ENCODE measurements at regions not wholly inside any gene's neighbourhood (a gene's known extent, or its start where the extent isn't known, plus 50 kb on each side); places are given as distances from the start of the nearest gene placed in this dataset.
"Not testable (repeated sequence)": the region's sequence is repeated elsewhere in the genome, so short reads cannot be mapped to it uniquely, and the experiment has no call there.

GRCh38 chr11:87628957-87629356 lies 546.3 kb downstream of the RAB38 start:
- no peak for FAIRE-seq

GRCh38 chr11:87628026-87628580 lies 547.1 kb downstream of the RAB38 start:
- no peak for FAIRE-seq

DNA sequence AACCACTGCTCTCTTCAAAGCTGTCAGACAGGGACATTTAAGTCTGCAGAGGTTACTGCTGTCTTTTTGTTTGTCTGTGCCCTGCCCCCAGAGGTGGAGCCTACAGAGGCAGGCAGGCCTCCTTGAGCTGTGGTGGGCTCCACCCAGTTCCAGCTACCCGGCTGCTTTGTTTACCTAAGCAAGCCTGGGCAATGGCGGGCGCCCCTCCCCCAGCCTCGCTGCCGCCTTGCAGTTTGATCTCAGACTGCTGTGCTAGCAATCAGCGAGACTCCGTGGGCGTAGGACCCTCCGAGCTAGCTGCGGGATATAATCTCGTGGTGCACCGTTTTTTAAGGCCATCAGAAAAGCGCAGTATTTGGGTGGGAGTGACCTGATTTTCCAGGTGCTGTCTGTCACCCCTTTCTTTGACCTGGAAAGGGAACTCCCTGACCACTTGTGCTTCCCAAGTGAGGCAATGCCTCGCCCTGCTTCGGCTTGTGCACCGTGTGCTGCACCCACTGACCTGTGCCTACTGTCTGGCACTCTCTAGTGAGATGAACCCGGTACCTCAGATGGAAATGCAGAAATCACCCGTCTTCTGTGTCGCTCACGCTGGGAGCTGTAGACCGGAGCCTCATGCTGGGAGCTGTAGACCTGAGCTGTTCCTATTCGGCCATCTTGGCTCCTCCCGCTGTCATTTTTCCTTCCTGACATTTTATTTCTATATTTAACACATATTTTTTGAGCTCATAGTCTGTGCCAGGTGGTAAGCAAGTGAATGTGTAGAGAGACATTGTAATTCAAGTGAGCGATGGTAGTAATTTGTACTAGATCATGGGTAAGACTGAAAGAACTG lies 551.5 kb downstream of the RAB38 start:
- FAIRE-seq = not testable (repeated sequence)

DNA sequence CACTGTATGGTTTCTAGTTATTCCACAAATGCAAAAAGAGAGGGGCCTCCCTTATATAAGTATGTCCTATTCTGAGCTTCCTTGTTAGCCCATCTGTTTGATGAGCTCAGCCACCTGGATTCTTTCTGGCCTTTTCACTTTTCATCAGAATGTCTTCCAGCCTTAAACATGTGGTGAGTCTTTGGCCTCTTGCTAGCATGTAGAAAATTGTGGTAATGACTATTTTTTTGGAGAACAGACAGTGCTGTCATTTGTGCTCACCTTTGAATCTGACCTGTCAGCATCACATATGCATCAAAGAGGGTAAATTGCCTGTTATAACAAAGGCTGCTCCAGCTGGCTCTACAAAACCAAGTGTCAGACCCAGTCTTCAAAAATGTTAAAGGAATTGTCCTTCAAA lies 558.7 kb downstream of the RAB38 start:
- no peak for FAIRE-seq

GRCh38 chr11:87604350-87604749 lies 566.6 kb downstream of the TMEM135 start:
- FAIRE-seq = no peak

DNA sequence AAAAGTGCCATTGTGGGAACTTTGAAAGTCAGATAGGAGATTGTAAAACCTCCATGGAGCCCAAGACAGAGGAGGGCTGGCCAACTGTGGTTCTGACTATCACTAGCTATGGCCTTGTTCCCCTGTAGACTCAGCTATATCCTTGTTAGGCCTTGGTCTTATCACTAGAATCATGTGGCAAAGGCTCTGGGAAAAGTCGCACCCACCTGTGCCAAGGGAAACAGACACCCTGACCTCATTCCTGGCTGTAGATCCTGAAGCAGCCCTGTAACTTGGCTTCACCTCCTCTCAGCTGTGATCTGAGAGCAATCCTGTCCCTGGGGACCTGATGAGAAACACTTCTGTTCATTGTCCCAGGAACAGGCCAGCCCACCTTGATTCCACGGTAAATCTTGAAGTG lies 566.2 kb downstream of the TMEM135 start:
- no peak for FAIRE-seq

GRCh38 chr11:87602776-87603175 lies 565.0 kb downstream of the TMEM135 start:
- no peak for FAIRE-seq

GRCh38 chr11:87600938-87601337 lies 563.2 kb downstream of the TMEM135 start:
- no peak for FAIRE-seq

DNA sequence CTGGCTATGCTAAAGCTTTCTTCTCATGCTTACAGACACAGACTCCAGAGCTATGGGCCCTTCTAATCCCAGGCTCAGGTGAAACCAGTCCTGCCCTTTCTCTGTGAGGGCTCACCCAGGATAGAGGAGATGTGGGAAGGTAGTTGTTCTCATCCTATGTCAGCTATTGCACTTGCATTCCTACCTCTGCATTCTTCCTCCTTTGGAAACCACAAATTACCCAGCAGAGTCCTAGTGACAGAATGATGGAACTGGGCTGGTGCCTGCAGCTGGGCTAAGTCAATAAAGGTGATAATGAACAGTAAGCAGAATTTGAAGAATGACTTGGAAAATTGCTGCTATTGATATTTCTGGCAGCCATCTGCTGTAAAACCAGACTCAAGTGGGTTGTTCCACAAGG lies 560.0 kb downstream of the TMEM135 start:
- no peak for FAIRE-seq

- FAIRE-seq = no peak
Measured at GRCh38 chr11:87596176-87596575, 558.4 kb downstream of the TMEM135 start.

- FAIRE-seq = no peak
Measured at GRCh38 chr11:87589082-87589481, 551.3 kb downstream of the TMEM135 start.

- not testable (repeated sequence) for FAIRE-seq
Measured at GRCh38 chr11:87585613-87586012, 547.9 kb downstream of the TMEM135 start.

DNA sequence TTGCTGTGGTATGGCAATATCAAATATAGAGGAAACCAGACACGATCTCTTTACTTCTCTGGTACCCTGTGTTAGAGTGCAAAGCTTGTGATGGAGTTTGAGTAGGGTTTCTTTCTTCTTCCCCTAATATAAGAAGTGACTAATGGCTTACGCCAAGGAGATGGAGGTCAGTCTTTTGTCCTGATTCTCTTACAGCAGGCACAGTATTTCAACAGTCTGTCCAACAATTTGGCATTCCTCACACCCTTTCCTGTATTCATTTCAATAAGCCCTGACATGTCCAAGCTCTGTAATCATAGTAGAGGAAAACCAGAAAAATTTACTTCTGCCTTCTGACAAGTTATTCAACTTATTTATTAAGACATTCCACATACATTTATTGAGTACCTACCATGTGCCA lies 546.2 kb downstream of the TMEM135 start:
- FAIRE-seq = no peak

DNA sequence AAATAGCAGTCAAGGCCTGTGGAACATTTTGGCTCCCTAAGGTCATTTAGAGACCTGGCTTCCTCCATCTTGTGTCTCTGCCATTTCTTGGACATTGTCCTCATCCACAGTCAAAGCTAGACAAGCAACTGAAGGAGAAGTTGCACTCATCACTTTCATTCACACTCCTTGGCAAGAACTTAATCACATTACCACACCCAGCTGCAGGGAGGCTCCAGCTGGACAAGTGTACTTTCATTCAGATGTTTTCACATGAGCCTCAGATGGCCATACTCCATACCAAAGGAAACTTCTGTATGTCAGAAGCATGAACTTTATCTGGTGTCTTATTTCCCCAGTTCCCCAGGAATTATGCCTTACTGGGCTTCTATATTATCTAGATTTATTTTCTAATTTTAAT lies 537.4 kb downstream of the TMEM135 start:
- no peak for FAIRE-seq

GRCh38 chr11:87574193-87574592 lies 536.5 kb downstream of the TMEM135 start:
- FAIRE-seq = no peak

- no peak for FAIRE-seq
Measured at GRCh38 chr11:87573708-87574107, 536.0 kb downstream of the TMEM135 start.

GRCh38 chr11:87572881-87573280 lies 535.1 kb downstream of the TMEM135 start:
- FAIRE-seq = no peak

GRCh38 chr11:87560352-87560751 lies 522.6 kb downstream of the TMEM135 start:
- FAIRE-seq = no peak

DNA sequence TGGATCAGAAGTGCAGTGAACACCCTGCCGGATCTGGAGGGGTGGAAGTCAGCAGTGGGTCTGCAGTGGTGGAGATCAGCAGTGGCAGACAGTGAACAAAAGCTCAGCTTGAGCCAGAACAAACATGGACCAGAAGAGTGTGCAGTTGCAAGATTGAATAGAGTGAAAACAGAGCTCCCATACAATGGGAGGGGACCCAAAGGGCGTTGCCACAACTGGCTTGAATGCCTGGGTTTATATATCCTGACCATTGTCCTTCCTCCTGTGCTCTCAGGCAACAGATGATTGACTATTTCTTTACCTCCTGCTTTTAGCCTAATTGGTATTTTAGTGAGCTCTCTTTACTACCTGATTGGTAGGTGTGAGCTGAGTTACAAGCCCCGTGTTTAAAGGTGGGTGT lies 522.1 kb downstream of the TMEM135 start:
- not testable (repeated sequence) for FAIRE-seq

DNA sequence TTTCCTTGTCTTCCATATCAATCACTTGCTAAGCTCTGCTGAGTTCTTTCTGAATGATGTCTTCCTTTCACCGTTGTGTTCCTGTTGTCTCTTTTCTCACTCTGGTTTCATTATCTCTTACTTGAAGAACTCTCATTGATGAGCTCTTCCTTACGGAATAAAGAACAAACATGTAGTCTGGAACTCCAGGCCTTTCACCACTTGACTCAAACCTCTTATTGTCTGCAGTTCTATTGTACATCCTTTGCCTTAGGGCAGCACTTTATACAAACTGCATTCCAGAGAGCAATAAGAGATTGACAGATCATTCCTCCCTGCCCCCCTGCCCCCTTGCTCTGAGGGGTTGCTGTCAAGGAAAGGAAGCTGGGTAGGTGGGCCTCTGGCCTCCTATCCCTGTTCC lies 517.4 kb downstream of the TMEM135 start:
- FAIRE-seq = no peak

GRCh38 chr11:87548797-87549196 lies 511.1 kb downstream of the TMEM135 start:
- FAIRE-seq = no peak

GRCh38 chr11:87545858-87546257 lies 508.1 kb downstream of the TMEM135 start:
- no peak for FAIRE-seq

GRCh38 chr11:87539596-87539995 lies 501.9 kb downstream of the TMEM135 start:
- no peak for FAIRE-seq

GRCh38 chr11:87536565-87536964 lies 498.8 kb downstream of the TMEM135 start:
- FAIRE-seq = no peak

- FAIRE-seq = no peak
Measured at GRCh38 chr11:87536016-87536415, 498.3 kb downstream of the TMEM135 start.

Measured in G401.6 (cell line).